Ascending aorta (tissue), 2 donors: ENCODE measurements at regions not wholly inside any gene's neighbourhood (a gene's known extent, or its start where the extent isn't known, plus 50 kb on each side); places are given as distances from the start of the nearest gene placed in this dataset.
"Not testable (repeated sequence)": the region's sequence is repeated elsewhere in the genome, so short reads cannot be mapped to it uniquely, and the experiment has no call there.

Experiments
- DNase-seq, 2 donors: peaks; one replicate each; pipeline ENCODE4 v3.0.0-alpha.2; 2019; ENCODE audit warnings: low spot score in 2 of 2
- H3K27ac ChIP-seq, 2 donors: fragments of 200-600 bp; sonication (generic); one replicate each; pipeline ENCODE4 v1.5.1; 2016 to 2017; ENCODE audit warnings: mild to moderate bottlenecking in 1 of 2
- H3K27me3 ChIP-seq: fragments of 200-600 bp; sonication (generic); one replicate; pipeline ENCODE4 v1.5.1; 2017
- H3K36me3 ChIP-seq, 2 donors: fragments of 200-600 bp; sonication (generic); one replicate each; pipeline ENCODE4 v1.5.1; 2016
- H3K4me1 ChIP-seq, 2 donors: fragments of 200-600 bp; sonication (generic); one replicate each; pipeline ENCODE4 v1.5.1; 2016 to 2017; ENCODE audit warnings: mild to moderate bottlenecking in 1 of 2
- H3K4me3 ChIP-seq, 2 donors: fragments of 200-600 bp; sonication (generic); one replicate each; pipeline ENCODE4 v1.5.1; 2016 to 2017; ENCODE audit warnings: mild to moderate bottlenecking in 1 of 2
- H3K9me3 ChIP-seq, 2 donors: fragments of 200-600 bp; sonication (generic); one replicate each; pipeline ENCODE4 v1.5.1; 2016
- CTCF ChIP-seq, 3 experiments: fragments of 200-600 bp in 2 of 3; fragments of 450-650 bp in 1 of 3; sonication (generic) in 2 of 3; IDR thresholded peaks; one replicate each; pipeline ENCODE4 v1.5.1; 2016 to 2019; ENCODE audit warnings: antibody characterized with exemption in 3 of 3, mild to moderate bottlenecking in 1 of 3, moderate library complexity in 1 of 3
- intact Hi-C: fragments of 100-400 bp; cut with DNase I; formaldehyde crosslinking; loops from one replicate; pipeline ENCODE4 v1.15.1; 2023

- Histone ChIP-seq H3K27ac (no peak overlapping the region), H3K36me3 (no peaks in the 10 kb centered on the region), H3K9me3 (no peaks in the 10 kb centered on the region), H3K4me3 (no peak overlapping the region), H3K27me3 (no peaks in the 10 kb centered on the region), H3K4me1 (no peaks in the 10 kb centered on the region)
- intact Hi-C loops = no loop called here
- no peak for TF ChIP-seq CTCF (IDR thresholded peaks at IDR 0.05)
- no peak for DNase-seq
Measured at GRCh38 chr5:21030981-21031380, 1043.0 kb upstream of the CDH18 start.

GRCh38 chr5:21024966-21025365 lies 1037.0 kb upstream of the CDH18 start:
- Histone ChIP-seq H3K4me3 (no peak overlapping the region), H3K27me3 (no peaks in the 10 kb centered on the region), H3K9me3 (peaks cover 0 to 5% of the 10 kb centered on the region in 2 donors), H3K27ac (no peak overlapping the region), H3K36me3 (no peaks in the 10 kb centered on the region), H3K4me1 (no peaks in the 10 kb centered on the region)
- intact Hi-C loops = no loop called here
- DNase-seq = no peak
- TF ChIP-seq CTCF (IDR thresholded peaks at IDR 0.05) = no peak

GRCh38 chr5:21013237-21013636 lies 1025.2 kb upstream of the CDH18 start:
- no peak for TF ChIP-seq CTCF (IDR thresholded peaks at IDR 0.05)
- Histone ChIP-seq H3K36me3 (no peaks in the 10 kb centered on the region), H3K4me1 (no peaks in the 10 kb centered on the region), H3K9me3 (no peaks in the 10 kb centered on the region), H3K27me3 (no peaks in the 10 kb centered on the region), H3K27ac (no peak overlapping the region), H3K4me3 (no peak overlapping the region)
- DNase-seq = no peak
- intact Hi-C loops = no loop called here

GRCh38 chr5:21007781-21008180 lies 1019.8 kb upstream of the CDH18 start:
- TF ChIP-seq CTCF (IDR thresholded peaks at IDR 0.05) = no peak
- H3K4me1 ChIP-seq = no peaks in the 10 kb centered on the region
- H3K36me3 ChIP-seq = no peaks in the 10 kb centered on the region
- no peak overlapping the region for H3K27ac ChIP-seq
- no peak overlapping the region for H3K4me3 ChIP-seq
- no peak for DNase-seq
- intact Hi-C loops = no loop called here
- H3K9me3 ChIP-seq = no peaks in the 10 kb centered on the region
- H3K27me3 ChIP-seq = no peaks in the 10 kb centered on the region

GRCh38 chr5:20988933-20989332 lies 1000.9 kb upstream of the CDH18 start:
- H3K36me3 ChIP-seq, H3K9me3 ChIP-seq, H3K4me3 ChIP-seq, intact Hi-C loops, H3K4me1 ChIP-seq, DNase-seq, H3K27me3 ChIP-seq, H3K27ac ChIP-seq: not testable (repeated sequence)

- H3K27ac ChIP-seq = no peak overlapping the region
- no peak for TF ChIP-seq CTCF (IDR thresholded peaks at IDR 0.05)
Measured at GRCh38 chr5:20985754-20986153, 997.8 kb upstream of the CDH18 start.

More at GRCh38 chr5:20985754-20986153, 997.8 kb upstream of the CDH18 start:
- H3K27me3 ChIP-seq = no peaks in the 10 kb centered on the region
- no peaks in the 10 kb centered on the region for H3K4me1 ChIP-seq
- H3K9me3 ChIP-seq = peaks cover 0 to 6% of the 10 kb centered on the region in 2 donors
- intact Hi-C loops = no loop called here
- H3K36me3 ChIP-seq = no peaks in the 10 kb centered on the region
- DNase-seq = no peak
- no peak overlapping the region for H3K4me3 ChIP-seq
